Mucosa of stomach (tissue), 1 donor: ENCODE measurements at regions not wholly inside any gene's neighbourhood (a gene's known extent, or its start where the extent isn't known, plus 50 kb on each side); places are given as distances from the start of the nearest gene placed in this dataset.

ENCODE experiments used
- H3K27me3 ChIP-seq: one replicate; pipeline ENCODE4 v1.7.0; 2013; ENCODE audit warnings: mild to moderate bottlenecking, low read length; ENCODE audit not compliant: control insufficient read depth, insufficient read depth
- H3K36me3 ChIP-seq: one replicate; pipeline ENCODE4 v1.7.0; 2013; ENCODE audit warnings: low read length; ENCODE audit not compliant: control insufficient read depth, insufficient read depth
- H3K4me1 ChIP-seq: one replicate; pipeline ENCODE4 v1.7.0; 2013; ENCODE audit warnings: mild to moderate bottlenecking, low read length; ENCODE audit not compliant: control insufficient read depth, insufficient read depth
- H3K4me3 ChIP-seq: one replicate; pipeline ENCODE4 v1.7.0; 2013; ENCODE audit warnings: low read length
- H3K9ac ChIP-seq: one replicate; pipeline ENCODE4 v1.7.0; 2013; ENCODE audit warnings: mild to moderate bottlenecking, low read length, moderate library complexity
- H3K9me3 ChIP-seq: one replicate; pipeline ENCODE4 v1.7.0; 2013; ENCODE audit warnings: mild to moderate bottlenecking, low read length, moderate library complexity; ENCODE audit not compliant: control insufficient read depth
- donor health status: Pancreatic carcinoma.

DNA sequence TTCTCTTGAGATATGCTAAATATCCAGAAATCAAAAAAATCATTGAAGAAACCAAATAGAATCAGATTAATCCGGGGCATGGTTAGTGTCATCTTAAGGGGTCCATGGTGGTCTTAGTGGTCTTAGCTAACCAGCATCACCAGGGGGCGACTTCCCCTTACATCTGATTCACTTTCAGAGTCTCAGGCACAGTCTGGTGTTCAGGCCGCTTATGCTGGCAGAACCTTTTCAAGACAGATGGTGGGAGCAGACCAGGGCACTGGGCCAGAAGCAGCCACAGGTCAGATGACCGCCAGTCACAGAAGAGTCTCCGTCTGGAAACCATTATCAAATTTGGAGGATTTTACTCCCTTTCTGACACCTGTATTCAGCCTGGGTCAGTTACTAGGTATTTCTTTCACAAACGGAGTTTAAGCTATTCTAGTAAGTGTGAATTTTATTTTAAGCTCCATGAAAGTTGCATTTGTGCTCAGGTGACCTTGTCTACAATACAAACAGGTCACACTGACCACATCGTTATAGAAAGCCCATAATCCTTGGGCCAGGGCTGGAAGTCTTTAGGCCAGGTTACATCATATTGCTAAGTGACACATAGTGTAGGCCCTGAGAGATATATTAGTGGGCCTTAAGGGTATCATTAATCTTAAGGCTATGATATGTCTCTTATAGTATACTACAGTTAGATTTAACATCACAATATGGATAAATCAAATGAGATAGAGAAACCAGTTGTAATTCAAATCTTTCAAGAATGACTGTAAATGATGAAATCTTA is 365.5 kb downstream of the GBE1 start:
- Histone ChIP-seq H3K9ac (no peak overlapping the region), H3K4me3 (no peak overlapping the region), H3K9me3 (no peaks in the 10 kb centered on the region), H3K4me1 (no peaks in the 10 kb centered on the region), H3K36me3 (no peaks in the 10 kb centered on the region), H3K27me3 (no peaks in the 10 kb centered on the region)

DNA sequence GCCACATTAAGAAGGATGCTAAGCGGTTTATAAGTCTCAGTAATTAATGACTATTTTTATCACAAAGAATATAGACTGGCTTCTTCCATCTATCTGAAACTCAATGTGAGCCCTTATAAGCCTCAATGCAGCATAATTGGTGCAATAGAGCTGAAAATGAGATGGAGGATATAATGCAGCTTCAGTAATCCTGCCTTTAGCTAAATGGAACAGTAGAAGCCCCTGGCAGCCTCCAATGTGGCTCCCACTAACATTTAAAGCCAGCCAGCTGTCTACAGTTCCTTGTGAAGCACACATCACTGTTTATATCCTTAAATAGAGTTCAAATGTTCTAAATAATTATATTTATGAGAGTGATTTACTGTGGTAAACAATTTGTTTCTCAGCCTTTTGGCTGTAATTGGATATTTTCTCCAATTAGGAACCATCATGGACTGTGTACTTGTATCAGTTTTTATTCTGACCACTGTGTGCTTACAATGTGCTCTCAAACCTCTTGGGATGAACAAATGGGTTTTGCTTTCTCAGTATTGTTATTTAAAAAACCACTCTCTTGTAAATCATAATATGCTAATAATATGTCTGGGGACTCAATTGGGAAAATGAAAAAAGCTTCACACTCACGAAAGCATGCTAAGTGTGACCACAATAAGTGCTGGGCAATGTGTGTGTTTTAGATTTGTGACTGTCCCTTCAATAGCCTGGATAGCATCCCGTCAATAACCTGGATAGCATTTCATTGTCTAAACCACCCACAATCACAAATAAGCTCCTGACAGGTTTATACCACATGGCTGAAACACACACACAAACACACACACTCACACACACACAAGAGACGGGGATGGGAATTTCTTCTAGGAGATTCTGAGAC is 366.6 kb downstream of the GBE1 start:
- Histone ChIP-seq H3K9ac (no peak overlapping the region), H3K27me3 (no peaks in the 10 kb centered on the region), H3K9me3 (no peaks in the 10 kb centered on the region), H3K4me3 (no peak overlapping the region), H3K36me3 (no peaks in the 10 kb centered on the region), H3K4me1 (no peaks in the 10 kb centered on the region)

DNA sequence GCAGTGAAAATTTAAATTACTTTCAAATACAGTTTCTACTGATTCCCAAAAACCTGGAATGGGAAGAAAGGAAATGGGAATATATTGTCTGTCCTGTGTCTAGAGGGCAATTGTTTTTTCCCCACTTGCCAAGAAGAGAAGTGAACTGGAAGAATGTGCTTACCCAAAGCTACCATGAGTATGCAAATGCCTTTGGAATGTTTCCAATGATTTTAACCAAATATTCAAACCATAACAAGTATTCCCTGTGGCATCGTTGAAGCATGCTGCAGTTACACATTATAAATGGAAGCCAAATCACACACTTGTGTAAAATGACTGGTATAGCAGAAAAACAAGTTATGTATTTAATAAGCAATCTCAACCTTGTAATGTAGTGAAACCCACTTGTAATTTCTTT is 368.2 kb downstream of the GBE1 start:
- no peaks in the 10 kb centered on the region for H3K4me1 ChIP-seq
- H3K4me3 ChIP-seq, result no peak overlapping the region
- no peaks in the 10 kb centered on the region for H3K27me3 ChIP-seq
- no peaks in the 10 kb centered on the region for H3K9me3 ChIP-seq
- H3K9ac ChIP-seq, result no peak overlapping the region
- H3K36me3 ChIP-seq, result no peaks in the 10 kb centered on the region

DNA sequence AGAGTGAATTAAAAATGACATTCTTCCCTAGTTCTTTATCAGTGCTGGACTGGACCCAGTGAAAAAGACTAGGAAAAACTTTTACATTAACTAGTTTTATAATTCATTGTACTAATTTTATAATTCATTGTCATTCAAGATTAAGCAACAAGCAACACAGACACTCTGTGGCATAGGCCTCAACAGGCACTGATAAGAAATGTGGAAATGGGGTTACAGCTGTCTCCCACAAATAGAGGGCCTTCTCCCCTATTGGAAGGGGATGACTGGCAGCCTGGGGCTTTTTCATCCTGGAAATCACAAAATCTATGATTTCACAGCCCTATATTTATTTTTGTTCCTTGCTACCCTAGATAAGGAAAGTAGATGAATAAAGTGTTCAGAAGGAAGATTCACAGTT is 370.6 kb downstream of the GBE1 start:
- no peaks in the 10 kb centered on the region for H3K9me3 ChIP-seq
- no peak overlapping the region for H3K4me3 ChIP-seq
- H3K36me3 ChIP-seq, result no peaks in the 10 kb centered on the region
- H3K27me3 ChIP-seq, result no peaks in the 10 kb centered on the region
- no peak overlapping the region for H3K9ac ChIP-seq
- H3K4me1 ChIP-seq, result no peaks in the 10 kb centered on the region

DNA sequence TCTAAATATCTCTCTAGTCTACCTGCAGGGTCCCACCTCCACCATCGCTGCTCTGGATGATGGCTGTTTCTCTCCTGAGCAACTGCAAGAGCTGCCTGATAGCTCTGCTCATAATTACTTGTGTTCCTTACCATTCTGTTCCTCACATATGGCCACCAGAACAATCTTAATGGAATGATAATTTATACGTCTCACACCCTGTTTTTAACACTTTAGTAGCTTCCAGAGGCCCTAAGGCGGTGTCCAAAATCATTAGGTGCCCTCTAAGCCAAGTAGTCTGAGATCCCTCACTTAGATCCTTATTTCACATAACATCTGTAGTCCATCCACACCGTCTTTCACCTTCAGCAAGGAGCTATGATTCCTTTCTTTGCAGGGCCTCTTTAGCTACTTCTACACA is 373.3 kb downstream of the GBE1 start:
- Histone ChIP-seq H3K27me3 (no peaks in the 10 kb centered on the region), H3K9me3 (no peaks in the 10 kb centered on the region), H3K4me3 (no peak overlapping the region), H3K9ac (no peak overlapping the region), H3K4me1 (no peaks in the 10 kb centered on the region), H3K36me3 (no peaks in the 10 kb centered on the region)

DNA sequence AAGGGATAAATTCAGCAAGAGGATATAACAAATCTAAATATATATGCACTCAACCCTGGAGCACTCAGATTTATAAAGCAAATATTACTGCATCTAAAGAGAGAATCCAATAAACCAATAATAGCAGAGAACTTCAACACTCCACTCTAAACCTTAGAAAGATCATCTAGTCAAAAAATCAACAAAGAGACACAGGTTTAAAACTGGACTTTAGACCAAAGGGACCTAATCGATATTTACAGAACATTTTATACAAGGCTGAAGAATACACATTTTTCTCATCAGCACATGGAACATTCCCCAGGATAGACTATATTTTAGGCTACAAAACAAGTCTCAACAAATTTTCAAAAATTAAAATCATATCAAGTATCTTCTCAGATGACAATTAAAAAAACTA is 379.0 kb downstream of the GBE1 start:
- Histone ChIP-seq H3K9ac (no peak overlapping the region), H3K9me3 (no peaks in the 10 kb centered on the region), H3K27me3 (no peaks in the 10 kb centered on the region), H3K4me1 (no peaks in the 10 kb centered on the region), H3K36me3 (no peaks in the 10 kb centered on the region), H3K4me3 (no peak overlapping the region)

DNA sequence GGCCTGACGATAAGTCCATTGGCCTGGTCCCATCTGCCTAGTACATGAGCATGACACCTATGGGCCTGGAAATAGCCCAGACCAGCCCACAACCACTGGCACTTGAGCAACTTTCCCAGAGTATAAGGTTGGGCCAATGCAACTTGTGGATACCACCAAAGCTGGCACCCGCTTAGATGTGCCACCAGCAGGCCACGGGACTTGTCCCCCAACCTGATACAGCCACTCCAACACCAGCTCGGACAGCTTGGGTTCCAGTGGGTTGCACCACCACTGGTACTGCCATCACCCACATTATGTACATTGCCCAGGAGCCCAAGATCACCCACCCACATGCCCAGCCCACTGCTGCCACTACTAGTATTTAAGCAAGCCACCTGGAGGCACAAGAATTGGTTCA is 381.2 kb downstream of the GBE1 start:
- H3K4me1 ChIP-seq, result no peaks in the 10 kb centered on the region
- no peaks in the 10 kb centered on the region for H3K9me3 ChIP-seq
- no peaks in the 10 kb centered on the region for H3K36me3 ChIP-seq
- H3K9ac ChIP-seq, result no peak overlapping the region
- H3K4me3 ChIP-seq, result no peak overlapping the region
- H3K27me3 ChIP-seq, result no peaks in the 10 kb centered on the region

DNA sequence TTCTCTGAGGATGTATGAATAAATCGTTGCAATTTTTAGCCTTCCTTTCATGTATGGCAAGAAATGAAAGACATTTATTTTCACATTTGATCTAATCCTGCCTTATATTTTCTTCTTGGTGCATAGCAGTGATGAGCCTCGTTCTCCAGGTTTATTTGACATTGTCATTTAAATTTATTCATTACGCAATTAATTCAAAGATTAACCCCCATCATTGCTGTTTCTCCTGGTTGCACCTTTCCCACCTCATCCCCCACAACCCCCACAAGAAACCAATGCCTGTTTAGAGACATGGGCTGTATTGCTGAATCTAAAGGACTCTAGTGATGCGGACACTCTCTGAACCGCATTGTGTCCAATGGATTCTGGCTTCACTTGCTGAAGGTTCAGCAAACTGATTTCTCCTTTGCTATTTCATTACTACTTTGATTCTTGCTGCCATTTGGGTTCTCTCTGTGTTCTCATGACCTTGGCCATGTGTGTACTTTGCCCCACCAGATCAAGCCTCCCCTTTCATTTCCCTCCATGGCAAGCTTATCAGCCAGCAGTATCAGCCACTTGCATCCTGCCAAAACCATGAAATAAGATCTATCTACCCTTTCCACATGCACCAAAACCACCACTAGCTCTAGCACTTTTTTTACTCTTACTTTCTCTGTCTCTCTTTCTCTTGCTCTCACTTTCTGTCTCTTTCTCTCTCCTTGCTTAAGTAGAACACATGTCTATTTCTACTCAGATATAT is 382.7 kb downstream of the GBE1 start:
- Histone ChIP-seq H3K4me3 (no peak overlapping the region), H3K36me3 (no peaks in the 10 kb centered on the region), H3K27me3 (no peaks in the 10 kb centered on the region), H3K4me1 (no peaks in the 10 kb centered on the region), H3K9me3 (no peaks in the 10 kb centered on the region), H3K9ac (no peak overlapping the region)

DNA sequence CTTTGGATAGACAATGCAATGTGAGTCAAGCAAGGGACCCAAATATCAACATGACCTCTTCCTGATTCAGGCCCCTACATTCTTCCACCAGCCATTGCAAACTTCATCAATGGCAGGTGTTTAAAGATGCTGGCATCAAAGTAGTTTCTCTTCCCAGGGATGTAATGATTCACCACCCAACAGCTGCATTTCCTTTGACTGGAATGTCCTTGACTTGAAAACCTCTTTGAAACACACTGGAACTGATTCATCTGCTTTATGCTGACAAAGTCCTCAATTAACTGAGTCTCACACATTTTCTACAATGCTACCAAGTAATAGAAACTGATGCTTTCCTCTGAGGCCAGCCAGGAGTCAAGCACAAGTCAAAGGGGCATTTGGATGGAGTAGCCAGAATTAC is 385.5 kb downstream of the GBE1 start:
- Histone ChIP-seq H3K9me3 (no peaks in the 10 kb centered on the region), H3K36me3 (no peaks in the 10 kb centered on the region), H3K27me3 (no peaks in the 10 kb centered on the region), H3K9ac (no peak overlapping the region), H3K4me3 (no peak overlapping the region), H3K4me1 (no peaks in the 10 kb centered on the region)

DNA sequence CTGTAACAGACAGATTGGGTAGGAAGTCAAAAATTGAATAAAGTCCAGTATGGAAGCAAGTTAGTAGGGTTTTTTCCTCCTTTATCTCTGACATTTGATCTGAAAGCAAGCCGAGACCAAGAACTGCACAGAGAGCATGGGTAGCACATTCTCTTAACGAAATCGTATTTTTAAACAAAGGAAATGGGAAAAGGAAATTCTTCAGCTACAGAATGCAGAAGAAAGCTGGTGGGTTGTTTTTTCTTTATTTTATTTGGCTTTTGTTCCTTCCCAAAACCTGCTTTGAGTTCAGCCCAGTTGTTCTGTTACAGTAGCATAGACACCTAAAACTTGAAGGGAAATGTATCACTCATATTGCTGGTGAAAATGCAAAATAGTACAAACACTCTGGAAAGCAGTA is 397.0 kb downstream of the GBE1 start:
- no peak overlapping the region for H3K4me3 ChIP-seq
- H3K36me3 ChIP-seq, result no peaks in the 10 kb centered on the region
- no peaks in the 10 kb centered on the region for H3K9me3 ChIP-seq
- no peaks in the 10 kb centered on the region for H3K4me1 ChIP-seq
- no peaks in the 10 kb centered on the region for H3K27me3 ChIP-seq
- H3K9ac ChIP-seq, result no peak overlapping the region

DNA sequence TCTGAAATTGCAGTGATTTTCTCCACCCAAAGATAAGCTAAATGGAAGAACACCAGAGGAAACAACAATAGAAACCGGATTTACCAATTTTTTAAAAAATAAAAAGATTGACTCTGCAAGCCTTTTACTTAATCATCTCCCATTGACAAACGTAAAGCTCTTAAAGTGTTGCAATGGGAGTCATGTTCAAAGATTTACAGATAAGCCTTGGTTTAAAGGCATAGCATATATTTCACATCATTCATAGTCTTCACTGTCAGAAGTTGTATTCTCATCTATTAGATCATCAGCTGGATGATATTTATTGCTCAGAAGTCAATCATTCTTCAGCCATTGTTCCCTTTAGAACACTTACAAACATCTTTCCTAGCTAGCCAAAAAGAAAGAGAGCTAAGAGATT is 397.6 kb downstream of the GBE1 start:
- H3K36me3 ChIP-seq, result no peaks in the 10 kb centered on the region

DNA sequence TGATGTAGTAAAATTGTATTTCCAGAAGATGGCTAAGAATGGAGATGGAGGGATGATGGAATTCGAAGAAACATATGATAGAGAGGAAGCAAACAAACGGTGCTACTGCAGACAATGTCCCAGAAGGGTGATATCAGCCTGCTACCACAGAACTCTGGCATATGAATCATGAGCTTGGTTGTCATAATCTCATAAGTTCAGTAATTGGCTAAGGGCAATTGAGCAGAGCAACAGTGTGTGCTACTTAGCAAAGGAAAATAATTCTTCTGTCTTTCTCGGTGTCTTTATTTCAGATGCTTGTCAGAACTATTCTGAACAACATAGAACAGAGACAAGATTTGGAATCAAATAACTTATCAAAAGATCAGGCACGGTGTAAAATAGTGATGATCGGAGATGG is 407.3 kb downstream of the GBE1 start:
- Histone ChIP-seq H3K36me3 (no peaks in the 10 kb centered on the region), H3K27me3 (no peaks in the 10 kb centered on the region), H3K9me3 (no peaks in the 10 kb centered on the region), H3K4me1 (no peaks in the 10 kb centered on the region), H3K9ac (no peak overlapping the region), H3K4me3 (no peak overlapping the region)

More for the DNA sequence above, 397.6 kb downstream of the GBE1 start:
- Histone ChIP-seq H3K27me3 (no peaks in the 10 kb centered on the region), H3K9ac (no peak overlapping the region), H3K4me1 (no peaks in the 10 kb centered on the region), H3K9me3 (no peaks in the 10 kb centered on the region), H3K4me3 (no peak overlapping the region)
